Thoracic aorta (tissue), 2 donors: ENCODE measurements at regions not wholly inside any gene's neighbourhood (a gene's known extent, or its start where the extent isn't known, plus 50 kb on each side); places are given as distances from the start of the nearest gene placed in this dataset.

Source experiments
- ATAC-seq: fragments of 150-250 bp; one replicate; pipeline ENCODE4 v1.8.0; 2017; ENCODE audit warnings: low read depth; ENCODE audit not compliant: insufficient number of reproducible peaks, low FRiP score
- DNase-seq: peaks from one replicate; pipeline ENCODE4 v3.0.0-alpha.2; 2020; ENCODE audit warnings: low spot score
- H3K27ac ChIP-seq, 2 donors: fragments of 200-600 bp; sonication (generic); 1 replicate in 1 of 2; 2 replicates in 1 of 2; pipeline ENCODE4 v1.5.1; 2016; ENCODE audit warnings: mild to moderate bottlenecking in 2 of 2, moderate library complexity in 2 of 2
- H3K27me3 ChIP-seq: fragments of 200-600 bp; sonication (generic); replicated peaks from 2 replicates; pipeline ENCODE4 v1.6.0; 2016; ENCODE audit warnings: mild to moderate bottlenecking; ENCODE audit not compliant: insufficient read depth
- H3K36me3 ChIP-seq: fragments of 200-600 bp; sonication (generic); one replicate; pipeline ENCODE4 v1.5.1; 2016
- H3K4me1 ChIP-seq, 2 donors: fragments of 200-600 bp; sonication (generic); 1 replicate in 1 of 2; 2 replicates in 1 of 2; pipeline versions ENCODE4 v1.5.1 to v1.6.0; 2016; ENCODE audit warnings: low read depth in 2 of 2, mild to moderate bottlenecking in 1 of 2; ENCODE audit not compliant: control insufficient read depth in 1 of 2
- H3K4me3 ChIP-seq: fragments of 200-600 bp; sonication (generic); 2 replicates; pipeline ENCODE4 v1.5.1; 2016; ENCODE audit warnings: mild to moderate bottlenecking
- H3K9me3 ChIP-seq: fragments of 200-600 bp; sonication (generic); 2 replicates; pipeline ENCODE4 v1.5.1; 2016
- CTCF ChIP-seq: fragments of 200-600 bp; sonication (generic); IDR thresholded peaks from one replicate; pipeline ENCODE4 v1.5.1; 2019; ENCODE audit warnings: antibody characterized with exemption

- ATAC-seq: no peak
- H3K36me3 ChIP-seq: no peaks in the 10 kb centered on the region
- H3K4me3 ChIP-seq: no peak overlapping the region
- H3K9me3 ChIP-seq: peaks cover 7% of the 10 kb centered on the region
- TF ChIP-seq CTCF: no peak
- no peak for DNase-seq
- H3K27me3 ChIP-seq: no peaks in the 10 kb centered on the region
- H3K4me1 ChIP-seq: peaks cover 10 to 18% of the 10 kb centered on the region in 2 donors
- no peak overlapping the region for H3K27ac ChIP-seq
Measured at GRCh38 chr3:72188536-72188935, 403.6 kb upstream of the PROK2 start.

GRCh38 chr3:72187131-72187530 is 402.2 kb upstream of the PROK2 start:
- no peak for TF ChIP-seq CTCF
- Histone ChIP-seq H3K4me1 (peaks cover 10 to 18% of the 10 kb centered on the region in 2 donors), H3K9me3 (no peaks in the 10 kb centered on the region), H3K27ac (no peak overlapping the region), H3K36me3 (no peaks in the 10 kb centered on the region), H3K4me3 (no peak overlapping the region), H3K27me3 (no peaks in the 10 kb centered on the region)
- DNase-seq: no peak
- ATAC-seq: no peak

- Histone ChIP-seq H3K36me3 (no peaks in the 10 kb centered on the region), H3K27ac (no peak overlapping the region), H3K4me3 (no peak overlapping the region), H3K9me3 (no peaks in the 10 kb centered on the region), H3K4me1 (peaks cover 10 to 18% of the 10 kb centered on the region in 2 donors), H3K27me3 (no peaks in the 10 kb centered on the region)
- ATAC-seq: no peak
- DNase-seq: no peak
- no peak for TF ChIP-seq CTCF
Measured at GRCh38 chr3:72186400-72186855, 401.5 kb upstream of the PROK2 start.

- ATAC-seq: no peak
- Histone ChIP-seq H3K9me3 (no peaks in the 10 kb centered on the region), H3K36me3 (no peaks in the 10 kb centered on the region), H3K4me1 (peaks cover 10 to 18% of the 10 kb centered on the region in 2 donors), H3K27me3 (no peaks in the 10 kb centered on the region), H3K4me3 (no peak overlapping the region), H3K27ac (no peak overlapping the region)
- no peak for TF ChIP-seq CTCF
- peak; percentile 33 for DNase-seq
Measured at GRCh38 chr3:72185549-72186399, 400.8 kb upstream of the PROK2 start.

GRCh38 chr3:72183489-72183888 is 398.5 kb upstream of the PROK2 start:
- Histone ChIP-seq H3K27me3 (no peaks in the 10 kb centered on the region), H3K4me3 (no peak overlapping the region), H3K9me3 (no peaks in the 10 kb centered on the region), H3K36me3 (no peaks in the 10 kb centered on the region), H3K4me1 (peaks cover 10 to 18% of the 10 kb centered on the region in 2 donors), H3K27ac (no peak overlapping the region)
- TF ChIP-seq CTCF: no peak
- ATAC-seq (no peak), DNase-seq (no peak)
